SH-SY5Y (cell line): ENCODE measurements at regions not wholly inside any gene's neighbourhood (a gene's known extent, or its start where the extent isn't known, plus 50 kb on each side); places are given as distances from the start of the nearest gene placed in this dataset.

Experiments
- GATA2 ChIP-seq: IDR thresholded peaks from 2 replicates; pipeline ENCODE4 v1.6.1; 2011; ENCODE audit warnings: mild to moderate bottlenecking, low read depth, low read length
- GATA3 ChIP-seq: IDR thresholded peaks from 2 replicates; pipeline ENCODE4 v1.6.1; 2011; ENCODE audit warnings: low read depth, mild to moderate bottlenecking, low read length, moderate library complexity

- no peak for TF ChIP-seq GATA2
- no peak for TF ChIP-seq GATA3
Observed at GRCh38 chr5:96014395-96014794, 52.7 kb upstream of the ELL2 start.
